Right lobe of liver (tissue), 6 donors: ENCODE measurements at regions not wholly inside any gene's neighbourhood (a gene's known extent, or its start where the extent isn't known, plus 50 kb on each side); places are given as distances from the start of the nearest gene placed in this dataset.
"Not testable (repeated sequence)": the region's sequence is repeated elsewhere in the genome, so short reads cannot be mapped to it uniquely, and the experiment has no call there.

Experiments used
- ATAC-seq, 4 donors: fragments of 200-7000 bp; cut with Tn5 transposase; one replicate each; pipeline ENCODE4 v1.9.1; 2020; ENCODE audit warnings: mild to moderate bottlenecking in 4 of 4, moderate library complexity in 4 of 4
- DNase-seq, 3 donors: peaks; one replicate each; pipeline ENCODE4 v3.0.0-alpha.2; 2020
- H3K27ac ChIP-seq, 3 donors: fragments of 200-600 bp; one replicate each; pipeline ENCODE4 v1.8.0; 2022
- H3K27me3 ChIP-seq, 2 donors: fragments of 200-600 bp; one replicate each; pipeline ENCODE4 v1.8.0; 2022
- H3K36me3 ChIP-seq, 4 donors: fragments of 200-600 bp; sonication (generic) in 1 of 4; one replicate each; pipeline versions ENCODE4 v1.5.1 to v1.8.0; 2017 to 2022; ENCODE audit warnings: control low read depth in 1 of 4
- H3K4me1 ChIP-seq, 4 donors: fragments of 200-600 bp; sonication (generic) in 1 of 4; one replicate each; pipeline versions ENCODE4 v1.5.1 to v1.8.0; 2017 to 2022; ENCODE audit warnings: control low read depth in 1 of 4
- H3K4me3 ChIP-seq, 3 donors: fragments of 200-600 bp; one replicate each; pipeline ENCODE4 v1.8.0; 2022
- H3K9me3 ChIP-seq, 4 donors: fragments of 200-600 bp; sonication (generic) in 1 of 4; one replicate each; pipeline versions ENCODE4 v1.5.1 to v1.8.0; 2017 to 2022; ENCODE audit warnings: control low read depth in 1 of 4
- CTCF ChIP-seq, 4 donors: fragments of 200-600 bp in 3 of 4; fragments of 450-650 bp in 1 of 4; IDR thresholded peaks; one replicate each; pipeline versions ENCODE4 v1.5.1 to v1.8.0; 2016 to 2022; ENCODE audit warnings: antibody characterized with exemption in 4 of 4, mild to moderate bottlenecking in 2 of 4
- POLR2A ChIP-seq: fragments of 450-650 bp; IDR thresholded peaks from one replicate; pipeline ENCODE4 v1.6.1; 2017; ENCODE audit warnings: antibody characterized with exemption, mild to moderate bottlenecking
- WGBS: methylation state at CpG from one replicate; pipeline ENCODE4 v1.1.6; 2018; ENCODE audit warnings: low coverage, low lambda C conversion rate; ENCODE audit not compliant: insufficient coverage; ENCODE audit errors: missing lambda C conversion rate; 5-methylcytosine and 5-hydroxymethylcytosine counted together
- intact Hi-C, 2 donors: fragments of 100-400 bp; cut with DNase I; formaldehyde crosslinking; loops; one replicate each; pipeline versions ENCODE4 v1.11.2 to v1.14.1; 2022
- donor health status: DM: no; HTN: yes; CAD: no.
- donor health status: DM: no; HTN: no; CAD: no.
- donor health status: DM: no; HTN: no; CAD: no.
- donor health status: DM: no; HTN: yes; CAD: no.
- donor health status: DM: no; HTN: yes; CAD: no.

- H3K4me3 ChIP-seq, H3K4me1 ChIP-seq, DNase-seq, H3K36me3 ChIP-seq, H3K27ac ChIP-seq, H3K9me3 ChIP-seq, ATAC-seq, intact Hi-C loops, H3K27me3 ChIP-seq: not testable (repeated sequence)
- 85% methylated on average over 7 of the region's 12 CpGs for whole genome bisulfite sequencing
These were observed 127.0 kb downstream of the LRRC37A3 start for GRCh38 chr17:64792276-64792675.

DNA sequence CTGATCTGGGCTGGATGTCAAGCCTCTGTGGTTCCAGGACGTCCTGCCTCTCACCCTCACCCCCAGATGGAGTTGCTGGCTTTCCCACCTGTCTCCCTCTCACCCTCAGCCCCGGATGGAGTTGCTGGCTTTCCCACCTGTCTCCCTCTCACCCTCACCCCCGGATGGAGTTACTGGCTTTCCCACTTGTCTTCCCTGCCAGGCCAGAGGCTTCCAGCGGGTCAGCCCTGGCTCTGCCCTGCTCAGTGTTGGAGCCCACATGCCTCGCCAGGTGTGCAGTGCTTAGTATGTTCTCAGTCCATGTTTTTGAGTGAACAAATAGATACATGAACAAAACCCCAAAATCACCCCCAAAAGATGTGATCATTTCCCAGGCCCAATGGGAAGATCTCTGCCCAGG, 127.6 kb downstream of the LRRC37A3 start:
- H3K9me3 ChIP-seq, H3K27ac ChIP-seq, H3K4me3 ChIP-seq, DNase-seq, H3K36me3 ChIP-seq, intact Hi-C loops, H3K27me3 ChIP-seq, ATAC-seq, H3K4me1 ChIP-seq: not testable (repeated sequence)
- 67% methylated on average over 5 of the region's 5 CpGs for WGBS

DNA sequence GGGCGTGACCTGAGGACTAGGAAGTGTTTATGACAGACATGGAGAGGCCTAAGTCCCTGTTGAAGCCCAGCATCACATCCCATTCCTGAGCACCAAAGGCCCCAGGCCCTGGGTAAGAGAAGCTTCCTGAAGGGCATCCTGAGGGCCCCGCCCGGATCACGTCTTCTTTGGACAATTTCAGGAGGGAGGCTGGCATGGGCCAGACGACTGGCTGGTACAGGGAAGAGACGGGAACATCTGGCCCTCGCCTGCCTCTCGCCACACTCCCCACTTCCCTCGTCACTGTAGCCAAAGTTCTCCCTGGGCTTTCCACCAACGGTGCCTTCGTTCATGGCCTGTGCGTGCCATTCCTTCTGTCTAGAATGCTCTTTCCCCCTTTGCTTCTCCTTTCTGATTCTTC, 128.1 kb downstream of the LRRC37A3 start:
- H3K27ac ChIP-seq, H3K9me3 ChIP-seq, intact Hi-C loops, H3K4me3 ChIP-seq, H3K4me1 ChIP-seq, H3K36me3 ChIP-seq, DNase-seq, H3K27me3 ChIP-seq, ATAC-seq: not testable (repeated sequence)
- WGBS: no CpG with 5 or more reads among the region's 12 CpGs

- WGBS: no CpG with 5 or more reads among the region's 5 CpGs
- ATAC-seq, H3K27me3 ChIP-seq, intact Hi-C loops, H3K4me3 ChIP-seq, H3K36me3 ChIP-seq, H3K9me3 ChIP-seq, H3K4me1 ChIP-seq, H3K27ac ChIP-seq, DNase-seq: not testable (repeated sequence)
These were observed 128.6 kb upstream of the SMURF2 start for GRCh38 chr17:64790690-64791089.

DNA sequence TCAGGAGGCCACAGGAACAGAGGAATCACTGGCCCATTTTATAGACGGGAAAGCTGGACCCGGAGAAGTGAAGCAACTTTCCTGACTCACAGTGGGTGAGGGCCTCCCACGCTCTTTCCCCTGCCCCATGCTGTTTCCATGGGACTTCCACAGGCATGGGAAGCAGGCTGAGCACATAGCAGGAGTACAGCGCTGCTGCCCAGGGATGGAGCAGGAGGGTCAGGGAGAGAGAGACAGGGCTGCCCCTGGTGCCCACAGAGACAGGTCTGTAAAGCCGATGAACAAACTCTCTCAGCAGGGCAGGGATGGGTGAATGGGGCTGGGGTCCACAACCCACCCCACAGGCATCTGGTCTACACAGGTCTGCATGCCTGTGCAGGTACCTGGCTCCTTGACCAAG, 128.1 kb upstream of the SMURF2 start:
- WGBS: 80% methylated on average over 2 of the region's 5 CpGs
- ATAC-seq, H3K27ac ChIP-seq: not testable (repeated sequence)

GRCh38 chr17:64789061-64789445, 126.9 kb upstream of the SMURF2 start:
- WGBS: 80% methylated on average over 1 of the region's 8 CpGs
- DNase-seq, intact Hi-C loops, H3K27ac ChIP-seq, H3K27me3 ChIP-seq, H3K4me3 ChIP-seq, H3K4me1 ChIP-seq, H3K9me3 ChIP-seq, ATAC-seq, H3K36me3 ChIP-seq: not testable (repeated sequence)

More for the DNA sequence above, 128.1 kb upstream of the SMURF2 start:
- H3K36me3 ChIP-seq, H3K4me3 ChIP-seq, H3K27me3 ChIP-seq, intact Hi-C loops, H3K9me3 ChIP-seq, DNase-seq, H3K4me1 ChIP-seq: not testable (repeated sequence)

DNA sequence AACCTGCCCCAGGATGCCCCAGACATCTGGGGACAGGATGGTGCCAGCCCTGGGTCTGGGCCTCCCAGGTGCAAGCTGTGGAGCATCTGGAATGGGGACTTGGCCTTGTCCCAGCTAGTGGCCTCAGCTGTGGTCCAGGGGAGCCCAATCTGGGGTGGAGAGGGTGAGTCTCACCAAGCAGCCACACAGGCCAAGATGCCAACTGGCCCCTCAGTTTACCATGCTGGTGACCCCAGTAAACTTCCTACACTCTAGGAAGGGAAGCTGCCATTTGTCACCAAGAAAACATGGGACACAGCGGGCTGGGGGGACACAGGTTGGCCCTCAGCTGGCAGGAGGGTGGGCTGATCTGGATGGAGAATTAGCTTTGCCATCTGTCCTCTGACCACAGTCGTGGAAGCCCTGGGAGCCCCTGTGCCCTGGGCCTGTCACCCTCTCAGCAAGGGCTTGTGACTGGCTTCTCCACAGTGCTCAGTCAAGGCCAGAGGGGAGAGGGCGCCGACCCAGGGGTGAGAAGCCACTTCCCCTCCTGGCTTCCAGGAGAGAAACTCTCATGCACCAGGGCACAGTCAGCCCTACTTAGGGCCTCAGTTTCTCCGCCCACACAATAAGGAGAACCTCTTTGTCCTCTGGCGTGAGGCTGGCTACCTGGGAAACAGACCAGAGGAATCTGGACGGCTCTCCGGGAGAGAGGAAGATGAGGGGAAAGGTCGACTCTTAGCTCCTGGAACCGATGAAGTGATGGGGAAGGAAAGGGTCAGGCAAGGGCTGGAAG, 126.4 kb upstream of the SMURF2 start:
- intact Hi-C loops: no loop called here
- DNase-seq (peak in 1 of 3 donors; percentile 35), ATAC-seq (no peak)

More for the DNA sequence above, 126.4 kb upstream of the SMURF2 start:
- WGBS: 40% methylated on average over 1 of the region's 10 CpGs
- peaks cover 0 to 3% (median 0%) of the 10 kb centered on the region in 4 donors for H3K36me3 ChIP-seq
- H3K4me3 ChIP-seq: no peak overlapping the region
- no peak overlapping the region for H3K27ac ChIP-seq
- TF ChIP-seq CTCF (IDR thresholded peaks at IDR 0.05) (no peak), POLR2A (no peak)
- no peaks in the 10 kb centered on the region for H3K4me1 ChIP-seq
- H3K9me3 ChIP-seq: no peaks in the 10 kb centered on the region
- H3K27me3 ChIP-seq: no peaks in the 10 kb centered on the region
